PC-3 (cell line): ENCODE measurements at regions not wholly inside any gene's neighbourhood (a gene's known extent, or its start where the extent isn't known, plus 50 kb on each side); places are given as distances from the start of the nearest gene placed in this dataset.
A peak's percentile ranks its signal among the peaks of the same experiment; 100 is the strongest.

ENCODE experiments used
- ATAC-seq: fragments of 200-7000 bp; cut with Tn5 transposase; 2 replicates; pipeline ENCODE4 v1.9.1; 2020; ENCODE audit warnings: mild to moderate bottlenecking, moderate library complexity
- BruUV-seq: library from RNA; stranded (reverse); fragments of 400-500 nt; replicated peaks from 2 replicates; lab custom pipeline; 2021; lab: Mats Ljungman, UMichigan
- CTCF ChIA-PET: fragments of 300-600 bp; sonication (Branson Sonifier 250); formaldehyde crosslinking; loops from one replicate; lab custom pipeline; 2022; ENCODE audit warnings: antibody characterized with exemption; lab: Charles Lee
- POLR2A ChIA-PET: fragments of 300-600 bp; sonication (Branson Sonifier 250); formaldehyde crosslinking; loops from one replicate; lab custom pipeline; 2022; ENCODE audit warnings: antibody characterized with exemption; ENCODE audit not compliant: unreplicated experiment; lab: Charles Lee
- DNase-seq: peaks from one replicate; pipeline ENCODE4 v3.0.0-alpha.2; 2015
- H2AFZ ChIP-seq: fragments of 300-600 bp; sonication (generic); 2 replicates; pipeline ENCODE4 v1.6.0; 2016; ENCODE audit warnings: antibody characterized with exemption, low read length
- H3F3A ChIP-seq: fragments of 300-600 bp; sonication (generic); one replicate; pipeline ENCODE4 v1.6.0; 2017; ENCODE audit warnings: antibody characterized with exemption, low read length, control low read depth, mild to moderate bottlenecking; ENCODE audit not compliant: unreplicated experiment
- H3K27ac ChIP-seq: fragments of 300-600 bp; sonication (generic); 2 replicates; pipeline ENCODE4 v1.5.1; 2016; ENCODE audit warnings: mild to moderate bottlenecking, low read length
- H3K27me3 ChIP-seq: fragments of 300-600 bp; sonication (generic); 2 replicates; pipeline ENCODE4 v1.6.1; 2016; ENCODE audit warnings: low read length, mixed read lengths
- H3K36me3 ChIP-seq: fragments of 300-600 bp; sonication (generic); 2 replicates; pipeline ENCODE4 v1.6.1; 2016; ENCODE audit warnings: low read depth, mixed run types, low read length, mixed read lengths
- H3K4me1 ChIP-seq: fragments of 300-600 bp; sonication (generic); 2 replicates; pipeline ENCODE4 v1.5.1; 2016; ENCODE audit warnings: low read length; ENCODE audit not compliant: insufficient read depth
- H3K4me2 ChIP-seq: fragments of 300-600 bp; sonication (generic); 2 replicates; pipeline ENCODE4 v1.6.0; 2016; ENCODE audit warnings: low read length
- H3K4me3 ChIP-seq: fragments of 300-600 bp; sonication (generic); 2 replicates; pipeline ENCODE4 v1.5.1; 2016; ENCODE audit warnings: mild to moderate bottlenecking, low read length, mixed read lengths
- H3K79me2 ChIP-seq: fragments of 300-600 bp; sonication (generic); 2 replicates; pipeline ENCODE4 v1.6.1; 2017; ENCODE audit warnings: low read length, mixed read lengths
- H3K9ac ChIP-seq: fragments of 300-600 bp; sonication (generic); 2 replicates; pipeline ENCODE4 v1.6.0; 2016; ENCODE audit warnings: mild to moderate bottlenecking, low read length
- H3K9me2 ChIP-seq: fragments of 300-600 bp; sonication (generic); replicated peaks from 2 replicates; pipeline ENCODE4 v1.6.1; 2016; ENCODE audit warnings: mixed run types, low read length, mixed read lengths
- H3K9me3 ChIP-seq: fragments of 300-600 bp; sonication (generic); 2 replicates; pipeline ENCODE4 v1.6.1; 2016; ENCODE audit warnings: low read length, mixed read lengths
- H4K20me1 ChIP-seq: fragments of 300-600 bp; sonication (generic); 2 replicates; pipeline ENCODE4 v1.6.1; 2016; ENCODE audit warnings: low read length, mixed read lengths
- EZH2 ChIP-seq: fragments of 300-600 bp; sonication (generic); IDR thresholded peaks from one replicate; pipeline ENCODE4 v1.6.1; 2017; ENCODE audit warnings: antibody characterized with exemption, mild to moderate bottlenecking, low read length; ENCODE audit not compliant: unreplicated experiment
- EZH2phosphoT487 ChIP-seq: fragments of 300-600 bp; sonication (generic); IDR thresholded peaks from 2 replicates; pipeline ENCODE4 v1.6.1; 2018; ENCODE audit warnings: mild to moderate bottlenecking, antibody characterized with exemption, low read length, borderline replicate concordance
- intact Hi-C: fragments of 100-400 bp; cut with micrococcal nuclease; formaldehyde crosslinking; loops from 2 replicates; pipeline ENCODE4 v1.9.0; 2023
- TF ChIP-seq, protein P1 (sequence below): fragments of 300-600 bp; sonication (generic); conservative IDR thresholded peaks from 2 replicates; pipeline ENCODE4 v1.5.1; 2017; ENCODE audit warnings: antibody characterized with exemption, low read depth, mild to moderate bottlenecking, low read length

DNA sequence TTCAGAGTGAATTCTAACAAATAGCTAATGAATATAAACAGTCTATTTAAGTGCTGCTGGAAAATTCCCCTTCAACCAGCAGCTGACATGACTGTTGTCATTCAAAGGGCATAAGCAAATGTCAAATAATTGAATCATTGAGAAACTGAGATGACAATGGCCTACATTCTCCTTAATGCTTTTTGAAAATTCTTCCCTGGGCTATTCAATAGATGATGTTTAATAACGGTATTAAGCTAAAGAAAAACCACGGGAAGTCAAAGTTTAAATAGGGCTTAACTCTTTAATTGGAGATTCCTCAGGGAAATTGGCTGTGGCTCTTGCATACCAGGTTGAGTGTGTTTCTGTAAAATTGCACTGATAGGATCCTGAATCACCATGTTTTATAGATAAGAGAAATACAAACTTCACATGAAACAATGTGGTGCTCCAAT is 77.0 kb downstream of the ARL4A start:
- H3K9me3 ChIP-seq, result no peaks in the 10 kb centered on the region
- peaks cover 3% of the 10 kb centered on the region; the same call in 1 of the 2 replicates for H3K36me3 ChIP-seq
- no peaks in the 10 kb centered on the region for H4K20me1 ChIP-seq
- peaks cover 13% of the 10 kb centered on the region for H3K4me1 ChIP-seq
- H3K4me3 ChIP-seq, result no peak overlapping the region
- H3K9me2 ChIP-seq, result no peaks in the 10 kb centered on the region
- TF ChIP-seq EZH2phosphoT487 (no peak), EZH2 (no peak)
- TF ChIP-seq, protein P1, sequence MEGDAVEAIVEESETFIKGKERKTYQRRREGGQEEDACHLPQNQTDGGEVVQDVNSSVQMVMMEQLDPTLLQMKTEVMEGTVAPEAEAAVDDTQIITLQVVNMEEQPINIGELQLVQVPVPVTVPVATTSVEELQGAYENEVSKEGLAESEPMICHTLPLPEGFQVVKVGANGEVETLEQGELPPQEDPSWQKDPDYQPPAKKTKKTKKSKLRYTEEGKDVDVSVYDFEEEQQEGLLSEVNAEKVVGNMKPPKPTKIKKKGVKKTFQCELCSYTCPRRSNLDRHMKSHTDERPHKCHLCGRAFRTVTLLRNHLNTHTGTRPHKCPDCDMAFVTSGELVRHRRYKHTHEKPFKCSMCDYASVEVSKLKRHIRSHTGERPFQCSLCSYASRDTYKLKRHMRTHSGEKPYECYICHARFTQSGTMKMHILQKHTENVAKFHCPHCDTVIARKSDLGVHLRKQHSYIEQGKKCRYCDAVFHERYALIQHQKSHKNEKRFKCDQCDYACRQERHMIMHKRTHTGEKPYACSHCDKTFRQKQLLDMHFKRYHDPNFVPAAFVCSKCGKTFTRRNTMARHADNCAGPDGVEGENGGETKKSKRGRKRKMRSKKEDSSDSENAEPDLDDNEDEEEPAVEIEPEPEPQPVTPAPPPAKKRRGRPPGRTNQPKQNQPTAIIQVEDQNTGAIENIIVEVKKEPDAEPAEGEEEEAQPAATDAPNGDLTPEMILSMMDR, result no peak
- no peaks in the 10 kb centered on the region for H3K27me3 ChIP-seq
- ChIA-PET POLR2A (no interaction called here), CTCF (no interaction called here)
- no peak overlapping the region for H3K9ac ChIP-seq
- H3K27ac ChIP-seq, result no peak overlapping the region
- no TSS peak for BruUV-seq
- no peak overlapping the region for H3K4me2 ChIP-seq
- H3F3A ChIP-seq, result no peaks in the 10 kb centered on the region
- no peaks in the 10 kb centered on the region for H3K79me2 ChIP-seq
- intact Hi-C loops, result no loop called here
- DNase-seq, result no peak
- H2AFZ ChIP-seq, result no peak overlapping the region
- ATAC-seq, result 0 out of 2 replicates have a peak, but pooled peaks have one; percentile 11

DNA sequence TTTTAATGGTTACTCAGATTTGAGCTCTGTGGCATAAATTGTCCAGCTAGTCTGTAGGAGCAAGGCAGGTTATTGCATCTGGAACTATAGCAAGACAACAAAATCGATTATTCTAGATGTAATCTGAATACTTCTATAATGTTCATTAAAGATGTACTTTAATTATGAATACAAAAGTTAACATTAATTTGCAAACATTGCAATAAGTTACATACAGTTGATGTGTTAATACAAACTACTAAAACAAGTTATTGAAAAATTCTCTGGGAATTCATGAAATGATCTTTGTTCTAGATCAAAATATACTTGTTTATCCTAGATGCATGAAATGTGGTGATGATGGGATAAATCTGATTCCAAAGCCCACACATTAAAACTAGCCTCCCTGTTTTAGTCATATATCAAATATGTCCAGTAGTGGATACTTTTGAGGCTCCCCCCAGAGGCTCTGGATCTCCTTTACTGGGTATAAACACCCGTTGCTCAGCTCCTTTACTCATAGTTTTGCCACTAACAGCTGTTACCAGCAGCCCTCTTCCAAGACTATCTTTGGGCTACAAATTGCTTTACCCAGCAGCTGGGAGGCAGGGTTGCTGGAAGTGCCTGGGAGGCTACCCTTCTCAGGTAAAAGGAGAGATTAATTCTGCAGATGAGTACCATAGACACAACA is 78.1 kb downstream of the ARL4A start:
- no peak overlapping the region for H3K27ac ChIP-seq
- H2AFZ ChIP-seq, result no peak overlapping the region
- H3K9me2 ChIP-seq, result no peaks in the 10 kb centered on the region
- no peaks in the 10 kb centered on the region for H4K20me1 ChIP-seq
- ChIA-PET POLR2A (interaction anchor here (0.5 kb wide), 1 partner anchor 8 kb away, joined by 6 read pairs; no protein-coding TSS in a partner anchor), CTCF (no interaction called here)
- no peaks in the 10 kb centered on the region for H3F3A ChIP-seq
- H3K79me2 ChIP-seq, result no peaks in the 10 kb centered on the region
- ATAC-seq, result no peak
- no TSS peak for BruUV-seq
- no peak overlapping the region for H3K4me3 ChIP-seq
- intact Hi-C loops, result loop anchor here (5.0 kb wide), 1 partner anchor 37 kb away; no protein-coding TSS in a partner anchor
- no peak overlapping the region for H3K9ac ChIP-seq
- no peak overlapping the region for H3K4me2 ChIP-seq
- no peaks in the 10 kb centered on the region for H3K27me3 ChIP-seq
- DNase-seq, result no peak
- peaks cover 24% of the 10 kb centered on the region for H3K4me1 ChIP-seq
- H3K9me3 ChIP-seq, result no peaks in the 10 kb centered on the region
- TF ChIP-seq EZH2phosphoT487 (no peak), EZH2 (no peak)
- TF ChIP-seq, protein P1, result no peak
- H3K36me3 ChIP-seq, result no peaks in the 10 kb centered on the region

DNA sequence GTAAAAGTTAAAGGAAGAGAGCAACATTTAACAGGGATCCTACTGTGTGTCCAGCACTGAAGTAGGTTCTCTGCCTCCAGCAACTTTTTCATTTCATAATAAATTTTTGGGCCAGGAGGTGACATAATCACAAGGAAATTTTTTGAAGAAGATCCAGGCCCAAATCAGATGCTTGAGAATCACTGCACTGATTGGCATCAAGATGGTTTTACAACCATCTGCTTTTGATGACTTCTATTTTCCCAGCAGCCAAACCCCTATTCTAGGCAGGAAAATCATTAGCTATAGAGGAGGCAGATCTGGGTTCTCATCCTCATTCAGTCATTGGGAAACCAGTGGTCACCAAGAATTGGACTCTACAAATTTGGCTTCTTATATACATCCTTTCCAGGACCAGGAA is 79.0 kb downstream of the ARL4A start:
- POLR2A ChIA-PET, result interaction anchor here (0.5 kb wide), 1 partner anchor 9 kb away, joined by 6 read pairs; no protein-coding TSS in a partner anchor
- no peak for DNase-seq
- no peak overlapping the region for H2AFZ ChIP-seq
- no peak overlapping the region for H3K27ac ChIP-seq
- TF ChIP-seq, protein P1, result no peak
- TF ChIP-seq EZH2, result no peak
- no peak for TF ChIP-seq EZH2phosphoT487
- H3K27me3 ChIP-seq, result no peaks in the 10 kb centered on the region
- no TSS peak for BruUV-seq
- H3K9ac ChIP-seq, result no peak overlapping the region
- H3F3A ChIP-seq, result no peaks in the 10 kb centered on the region
- H4K20me1 ChIP-seq, result no peaks in the 10 kb centered on the region
- no peaks in the 10 kb centered on the region for H3K9me3 ChIP-seq
- H3K36me3 ChIP-seq, result no peaks in the 10 kb centered on the region
- H3K9me2 ChIP-seq, result no peaks in the 10 kb centered on the region
- ATAC-seq, result no peak
- intact Hi-C loops, result loop anchor here (5.0 kb wide), 1 partner anchor 36 kb away; no protein-coding TSS in a partner anchor
- no peaks in the 10 kb centered on the region for H3K79me2 ChIP-seq
- H3K4me2 ChIP-seq, result no peak overlapping the region
- peaks cover 33% of the 10 kb centered on the region for H3K4me1 ChIP-seq
- CTCF ChIA-PET, result no interaction called here
- H3K4me3 ChIP-seq, result no peak overlapping the region
